SK-N-MC (cell line): ENCODE measurements at regions not wholly inside any gene's neighbourhood (a gene's known extent, or its start where the extent isn't known, plus 50 kb on each side); places are given as distances from the start of the nearest gene placed in this dataset.

ENCODE experiments used
- EZH2 ChIP-seq: fragments of 200-600 bp; sonication (generic); IDR thresholded peaks from one replicate; pipeline ENCODE4 v1.6.1; 2017; ENCODE audit warnings: antibody characterized with exemption
- FOXP2 ChIP-seq: optimal IDR thresholded peaks from 2 replicates; pipeline ENCODE3; 2011; ENCODE audit warnings: mild to moderate bottlenecking, moderate library complexity; ENCODE audit not compliant: insufficient read depth; ENCODE audit errors: extremely low read length, control extremely low read depth
- POLR2AphosphoS5 ChIP-seq: IDR thresholded peaks from 2 replicates; pipeline ENCODE4 v1.6.1; 2012; ENCODE audit warnings: mild to moderate bottlenecking, low read depth, low read length, borderline replicate concordance

DNA sequence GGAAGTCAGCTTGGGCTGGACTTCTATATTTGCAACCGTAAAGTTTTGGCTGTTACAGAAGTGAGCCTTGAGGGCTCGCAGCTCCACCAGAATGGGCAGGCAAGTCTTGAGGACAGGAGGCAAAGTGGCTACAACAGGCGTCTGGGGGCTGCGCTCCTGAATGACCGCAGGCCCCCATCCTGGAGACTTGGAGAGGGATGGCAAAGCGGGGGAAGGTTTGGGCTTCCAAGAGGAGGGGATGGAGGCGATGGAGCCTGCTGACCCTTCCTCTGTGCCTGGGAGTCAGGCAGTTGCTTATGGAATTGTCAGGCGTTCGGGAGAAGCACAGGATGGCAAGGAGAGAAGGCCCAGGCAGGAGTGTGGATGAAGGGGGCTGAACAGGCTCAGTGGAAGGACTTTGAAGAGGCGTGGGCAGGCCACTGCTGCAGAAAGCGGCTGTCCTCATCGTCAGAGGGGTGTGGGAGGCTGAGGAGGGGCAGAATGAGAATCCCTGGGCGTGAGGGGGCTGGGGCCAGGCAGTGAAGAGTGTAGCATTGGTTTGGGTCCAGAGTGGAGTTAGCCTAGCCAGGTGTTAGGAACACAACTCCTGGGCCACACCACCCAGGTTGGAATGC lies 72.3 kb downstream of the INHBB start:
- no peak for TF ChIP-seq POLR2AphosphoS5
- no peak for TF ChIP-seq FOXP2
- no peak for TF ChIP-seq EZH2
